Hematopoietic multipotent progenitor cell treated with erythropoietin and hydrocortisone succinate and interleukin-3 and kit ligand, for 6 days (in vitro differentiated cells): ENCODE measurements at regions not wholly inside any gene's neighbourhood (a gene's known extent, or its start where the extent isn't known, plus 50 kb on each side); places are given as distances from the start of the nearest gene placed in this dataset.
"Not testable (repeated sequence)": the region's sequence is repeated elsewhere in the genome, so short reads cannot be mapped to it uniquely, and the experiment has no call there.

Experiments used
- DNase-seq: peaks from one replicate; pipeline ENCODE4 v3.0.0-alpha.2; 2015

DNA sequence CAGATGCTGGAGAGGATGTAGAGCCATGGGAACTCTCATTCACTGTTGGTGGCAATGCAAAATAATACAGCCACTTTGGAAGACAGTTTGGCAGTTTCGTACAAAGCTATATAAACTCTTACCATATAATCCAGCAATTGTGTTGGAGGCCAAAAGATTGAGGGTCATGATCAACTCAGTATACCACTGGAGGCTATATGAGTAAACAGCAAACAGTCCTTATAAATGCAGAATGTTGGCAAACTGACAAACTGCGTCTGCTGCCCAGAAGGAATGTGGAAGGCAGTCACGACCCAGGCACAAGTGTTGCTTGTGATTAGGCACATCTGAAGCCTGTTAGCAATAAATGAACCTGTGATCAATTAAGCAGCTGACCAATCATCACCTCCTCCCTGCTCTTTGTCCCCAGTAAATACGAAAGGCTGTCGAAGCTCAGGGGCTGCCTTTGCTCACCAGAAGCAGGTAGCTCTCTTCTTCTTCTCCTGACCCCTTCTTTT, 98.1 kb upstream of the SPOPL start:
- DNase-seq = no peak

DNA sequence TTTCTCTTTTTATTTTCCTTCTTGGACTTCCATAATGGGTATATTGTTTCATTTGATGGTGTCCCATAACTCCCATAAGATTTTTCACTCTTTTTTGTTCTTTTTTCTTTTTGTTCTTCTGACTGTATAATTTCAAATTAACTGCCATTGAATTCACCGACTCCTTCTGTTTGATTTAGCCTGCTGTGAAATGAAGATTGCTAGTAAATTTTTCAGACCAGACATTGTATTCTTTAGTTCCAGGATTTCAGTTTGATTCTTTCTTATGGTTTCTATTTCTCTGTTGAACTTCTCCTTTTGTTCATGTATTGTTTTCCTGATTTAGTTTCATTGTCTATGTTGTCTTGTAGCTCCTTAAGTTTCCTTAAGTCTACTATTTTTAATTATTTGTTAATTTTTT, 87.6 kb upstream of the SPOPL start:
- DNase-seq = no peak

DNA sequence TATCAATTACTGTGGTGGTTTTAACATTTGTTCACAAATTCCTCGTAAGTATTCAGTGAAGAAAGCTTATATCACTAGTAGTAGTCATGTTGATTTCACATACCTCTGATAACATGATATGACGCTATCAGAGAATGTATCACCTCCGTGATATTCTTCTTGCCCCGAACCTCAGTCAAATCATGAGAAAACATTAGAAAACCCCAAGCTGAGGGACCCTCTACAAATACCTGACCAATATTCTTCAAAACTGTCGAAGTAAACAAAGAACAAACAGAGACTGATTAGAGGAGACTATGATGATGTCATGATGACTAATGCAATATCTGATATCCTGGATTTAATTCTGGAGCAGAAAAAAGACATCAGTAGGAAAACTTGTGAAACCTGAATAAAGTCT, 85.6 kb upstream of the SPOPL start:
- DNase-seq = no peak

DNA sequence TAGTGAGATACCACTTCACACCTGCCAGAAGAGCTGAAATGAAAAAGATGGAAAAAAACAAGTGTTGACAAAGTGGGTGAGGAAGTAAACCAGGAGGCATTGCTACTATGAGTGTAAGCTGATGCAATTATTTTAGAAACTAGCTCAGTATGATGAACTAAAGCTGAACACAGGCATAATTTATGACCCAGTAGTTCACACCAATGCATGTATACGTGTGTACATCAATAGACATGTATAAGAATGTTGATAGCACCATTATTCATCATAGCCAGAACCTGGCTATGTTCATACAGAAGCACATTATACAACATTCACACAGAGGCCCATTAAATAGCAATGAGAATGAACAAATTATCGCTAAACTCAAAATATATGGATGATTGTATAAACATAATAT, 83.1 kb upstream of the SPOPL start:
- no peak for DNase-seq

DNA sequence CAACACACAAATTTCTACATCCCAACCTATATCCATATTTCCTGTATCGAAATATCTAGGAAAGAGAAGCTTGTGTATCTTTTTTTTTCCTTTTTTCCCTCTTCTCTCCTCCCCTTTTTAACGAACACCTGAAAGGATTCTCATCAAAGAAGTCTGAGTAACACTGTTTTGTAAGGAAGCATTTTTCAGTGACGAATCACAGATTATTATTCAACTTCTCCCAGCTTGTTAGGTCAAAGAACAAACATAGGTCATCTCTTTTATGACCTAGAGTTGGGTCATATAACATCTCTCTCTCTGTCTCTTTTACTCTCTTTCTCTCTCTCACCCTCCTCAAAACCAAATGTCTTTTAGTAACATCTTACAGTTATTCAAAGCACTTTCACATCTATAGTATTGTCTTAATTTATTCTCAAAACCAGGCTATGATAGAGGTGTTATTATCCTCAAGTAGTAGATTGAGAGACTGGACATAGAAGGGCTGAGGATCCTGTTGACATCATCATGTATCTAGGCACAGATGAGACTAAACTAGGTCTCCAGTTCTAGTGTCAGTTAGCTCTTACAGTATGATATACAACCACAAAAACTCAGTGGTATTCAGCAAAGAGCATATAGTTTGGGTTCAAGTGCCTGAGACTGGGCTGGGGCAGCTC, 80.1 kb upstream of the SPOPL start:
- no peak for DNase-seq

DNA sequence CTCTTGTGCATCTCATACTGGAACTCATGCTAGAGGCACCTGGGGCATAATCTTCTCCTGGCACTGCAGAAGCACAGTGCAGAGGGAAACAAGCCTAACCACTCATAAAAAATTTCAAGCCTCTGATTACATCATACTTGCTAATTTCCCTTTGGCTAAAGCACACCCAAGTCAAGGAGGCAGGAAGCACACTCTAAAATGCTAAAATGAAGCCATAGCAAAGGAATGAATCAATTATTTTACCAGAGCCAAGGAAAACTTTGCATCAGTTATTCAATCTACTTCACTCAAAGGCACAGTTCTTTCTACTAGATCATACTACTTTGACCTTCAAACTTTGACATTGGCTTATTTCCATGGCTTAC, 79.6 kb upstream of the SPOPL start:
- DNase-seq = no peak

DNA sequence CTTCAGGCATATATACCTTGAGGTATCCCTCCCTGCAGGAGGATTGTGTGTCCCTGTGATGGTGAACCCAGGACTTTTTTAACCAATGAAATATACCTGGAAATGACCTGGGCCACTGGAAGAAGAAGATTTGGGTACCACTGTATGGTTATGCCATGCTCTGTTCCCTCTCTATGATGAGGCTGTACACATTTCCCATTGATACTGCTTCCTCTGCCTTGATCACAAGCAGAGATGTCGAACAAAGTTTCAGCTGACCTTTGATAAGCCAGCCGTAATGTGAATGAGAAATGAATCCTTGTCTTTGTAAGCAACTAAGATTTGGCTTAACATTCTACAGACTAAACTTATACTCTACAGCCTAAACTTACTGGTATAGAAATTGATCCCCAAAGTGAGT, 78.4 kb upstream of the SPOPL start:
- DNase-seq = no peak

DNA sequence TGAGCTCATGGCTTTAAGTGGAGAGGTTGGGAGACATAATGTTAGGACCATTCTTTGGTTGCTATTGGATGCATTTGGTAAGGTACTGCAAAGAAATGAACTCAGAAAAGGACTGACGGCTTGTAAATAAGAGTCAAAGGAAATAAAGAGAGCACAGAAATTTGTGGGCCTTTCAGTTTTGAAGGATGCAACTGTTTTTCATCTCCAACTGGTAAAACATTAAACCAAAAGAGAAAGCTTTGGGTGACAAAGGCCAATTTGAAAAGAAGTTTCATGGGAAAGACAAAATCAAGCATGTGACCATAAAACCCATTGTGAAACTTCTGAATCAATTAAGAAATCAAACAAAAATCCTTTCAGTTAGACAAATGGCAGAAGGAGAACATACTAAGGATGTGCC, 77.8 kb upstream of the SPOPL start:
- DNase-seq = no peak

DNA sequence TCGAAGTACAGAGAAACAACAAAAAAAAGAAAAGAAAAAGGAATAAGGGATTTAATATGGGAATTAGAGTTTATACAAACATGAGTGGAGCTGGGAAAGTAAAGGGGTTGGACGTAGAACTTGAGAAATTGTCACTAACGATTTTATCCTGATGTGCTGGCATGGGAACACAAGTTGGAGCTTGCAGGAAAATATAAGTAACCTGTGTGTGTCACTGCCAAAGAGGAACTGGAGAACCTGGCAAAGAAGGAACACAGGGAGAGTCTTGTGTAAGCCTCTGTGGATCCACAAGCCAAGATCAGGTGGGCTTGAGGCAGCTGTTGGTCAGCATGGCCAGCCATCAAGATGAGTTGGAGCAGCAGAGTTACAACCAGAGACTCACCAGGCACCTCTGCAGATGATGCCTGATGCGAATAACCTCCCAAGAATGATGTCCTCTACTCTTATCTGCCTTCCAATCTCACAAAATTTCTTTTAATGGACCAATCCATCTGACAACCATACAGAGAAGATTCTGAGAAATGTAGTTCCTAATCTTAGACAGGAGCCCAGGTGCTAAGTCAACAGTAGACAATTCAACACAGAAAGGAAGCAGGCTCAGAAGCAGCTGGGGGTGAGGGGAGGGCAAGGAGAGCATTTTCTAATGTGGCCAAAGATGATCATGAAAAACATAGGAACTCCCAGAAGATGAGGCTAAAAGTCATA, 77.0 kb upstream of the SPOPL start:
- DNase-seq = no peak

DNA sequence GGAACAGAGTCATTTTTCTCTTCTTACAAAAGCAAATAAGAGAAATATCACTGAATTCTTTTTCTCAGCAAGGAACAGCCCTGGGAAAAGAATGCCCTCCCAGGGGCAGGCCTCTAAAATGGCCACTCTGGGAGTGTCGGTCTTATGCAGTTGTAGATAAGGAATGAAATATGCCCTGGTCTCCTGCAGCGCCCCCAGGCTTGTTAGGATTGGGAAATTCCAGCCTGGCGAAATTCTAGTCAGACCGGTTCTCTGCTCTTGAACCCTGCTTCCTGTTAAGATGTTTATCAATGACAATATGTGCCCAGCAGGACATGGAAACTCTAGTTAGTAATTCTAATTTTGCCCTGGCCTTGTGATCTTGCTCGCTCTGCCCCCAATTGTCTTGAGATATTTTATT, 75.5 kb upstream of the SPOPL start:
- not testable (repeated sequence) for DNase-seq

DNA sequence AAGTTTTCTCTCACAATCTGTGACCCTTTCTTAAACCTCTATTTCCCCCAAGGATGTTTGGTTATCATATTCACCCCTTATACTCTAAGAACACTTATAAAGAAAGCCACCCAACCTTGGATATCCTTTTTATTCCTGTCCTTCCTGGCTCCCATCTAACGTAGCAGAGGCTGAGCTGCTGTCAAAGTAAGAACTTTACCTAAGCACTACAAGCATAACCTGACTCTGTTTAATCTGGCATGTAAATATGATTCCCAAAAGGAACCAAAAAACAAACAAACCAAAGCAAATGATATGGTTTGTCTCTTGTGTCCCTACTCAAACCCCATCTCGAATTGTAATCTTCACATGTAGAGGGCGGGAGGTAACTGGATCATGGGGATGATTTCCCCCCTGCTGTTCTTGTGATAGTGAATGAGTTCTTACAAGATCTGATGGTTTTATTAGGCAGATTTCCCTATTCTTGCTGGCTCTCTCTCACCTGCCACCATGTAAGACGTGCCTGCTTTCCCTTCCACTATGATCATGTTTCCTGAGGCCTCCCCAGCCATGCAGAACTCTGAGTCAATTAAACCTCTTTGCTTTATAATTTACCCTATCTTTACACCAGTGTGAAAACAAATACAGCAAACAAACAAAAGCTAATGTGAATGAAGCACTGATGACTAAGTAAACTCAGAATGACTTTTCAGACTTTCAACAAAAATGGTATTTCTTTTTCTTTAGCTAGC, 72.7 kb upstream of the SPOPL start:
- no peak for DNase-seq

DNA sequence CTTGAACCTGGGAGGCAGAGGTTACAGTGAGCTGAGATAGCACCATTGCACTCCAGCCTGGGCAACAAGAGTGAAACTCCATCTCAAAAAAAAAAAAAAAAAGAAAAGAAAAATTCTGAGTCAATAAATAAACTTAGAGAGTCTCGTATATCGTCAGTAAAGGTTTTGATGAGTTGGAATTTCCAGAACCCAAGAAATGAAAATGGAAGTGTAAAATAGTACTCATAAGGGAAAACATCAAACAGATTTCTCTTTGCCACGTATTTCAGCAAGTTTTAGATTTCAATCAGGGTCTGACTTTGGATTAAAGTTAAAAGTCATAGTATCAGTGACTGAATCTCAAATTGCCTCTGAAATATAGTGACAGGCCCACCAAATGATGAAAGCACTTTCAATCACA, 71.4 kb upstream of the SPOPL start:
- no peak for DNase-seq

DNA sequence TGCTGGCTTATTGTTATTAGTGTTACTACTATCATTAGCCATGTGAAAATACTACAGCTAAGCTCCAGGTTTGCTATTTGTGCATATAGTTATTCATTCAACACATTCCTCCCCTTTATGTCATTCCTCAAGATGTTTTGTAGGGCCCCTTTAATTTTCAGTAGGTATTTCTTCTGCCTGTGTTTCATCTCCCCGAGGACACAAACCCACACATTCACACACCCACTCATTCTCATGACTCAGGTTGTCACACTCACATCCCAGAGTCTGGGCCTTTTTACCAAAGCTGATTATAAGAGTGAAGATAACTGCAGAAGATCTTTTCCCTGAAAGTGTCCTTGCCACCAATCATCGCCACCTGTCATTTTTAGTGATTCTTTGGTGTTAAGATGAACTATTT, 68.6 kb upstream of the SPOPL start:
- no peak for DNase-seq

DNA sequence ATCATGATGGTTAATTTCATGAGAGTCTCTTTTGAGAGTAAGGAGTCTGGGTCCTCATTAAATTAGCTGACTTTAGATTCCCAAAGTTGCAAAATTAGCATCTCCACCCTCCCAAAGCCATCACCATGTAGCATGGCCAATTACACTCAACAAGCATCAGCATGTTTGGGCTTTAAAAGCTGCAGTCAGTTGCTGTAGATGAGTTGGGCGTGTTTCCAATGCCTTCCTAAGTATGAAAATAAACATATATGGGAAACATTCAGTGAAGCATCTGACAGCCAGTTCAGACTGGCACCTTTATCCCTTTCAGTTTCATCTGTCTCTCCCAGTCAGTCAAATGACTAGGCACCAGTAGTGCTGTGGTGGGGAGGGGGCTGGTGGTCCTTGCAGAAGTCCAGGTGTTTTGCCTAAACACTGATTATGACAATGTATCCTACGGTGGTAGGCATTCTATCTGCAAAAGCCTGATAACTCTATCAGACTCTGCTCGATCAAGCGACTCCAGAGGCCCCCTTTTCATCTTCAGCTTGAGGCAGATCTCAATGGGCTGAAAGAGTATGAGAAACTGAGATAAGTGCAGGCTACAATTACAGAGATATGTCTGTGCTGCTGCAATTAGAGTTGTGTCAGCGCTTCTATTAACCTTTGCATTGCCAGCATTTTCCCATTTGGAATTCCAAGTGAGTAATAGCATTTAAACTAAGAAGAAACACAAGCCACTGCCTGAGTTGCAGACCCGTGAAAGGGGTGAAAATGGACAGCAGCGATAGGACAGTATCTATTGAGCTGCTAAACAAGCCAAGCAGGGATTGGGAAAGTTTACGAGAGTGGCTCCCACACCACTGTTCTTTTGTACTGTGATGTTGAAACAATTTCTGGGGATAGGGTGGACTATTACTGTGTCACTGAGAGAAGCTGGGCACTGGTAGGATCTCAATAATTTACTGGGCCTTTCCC, 67.3 kb upstream of the SPOPL start:
- DNase-seq = peak; percentile 77

DNA sequence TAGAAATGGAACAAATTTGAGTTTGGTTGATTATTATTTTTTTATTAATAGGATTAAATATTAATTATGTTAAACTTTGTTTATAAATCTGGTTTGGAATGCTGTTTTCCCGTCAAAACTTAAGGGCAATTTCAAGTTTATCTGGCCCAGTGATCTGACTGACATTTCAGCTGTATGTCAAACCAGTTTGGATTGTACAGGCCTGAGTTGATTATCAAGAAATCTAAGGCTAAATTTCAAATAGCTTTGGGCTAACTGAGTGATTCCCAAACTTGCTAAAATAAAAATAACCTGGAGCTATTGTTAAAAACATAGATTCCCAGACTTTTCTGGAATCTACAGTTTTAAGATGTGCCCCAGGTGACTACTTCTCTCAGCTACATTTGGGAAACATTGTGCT, 65.9 kb upstream of the SPOPL start:
- DNase-seq = no peak

DNA sequence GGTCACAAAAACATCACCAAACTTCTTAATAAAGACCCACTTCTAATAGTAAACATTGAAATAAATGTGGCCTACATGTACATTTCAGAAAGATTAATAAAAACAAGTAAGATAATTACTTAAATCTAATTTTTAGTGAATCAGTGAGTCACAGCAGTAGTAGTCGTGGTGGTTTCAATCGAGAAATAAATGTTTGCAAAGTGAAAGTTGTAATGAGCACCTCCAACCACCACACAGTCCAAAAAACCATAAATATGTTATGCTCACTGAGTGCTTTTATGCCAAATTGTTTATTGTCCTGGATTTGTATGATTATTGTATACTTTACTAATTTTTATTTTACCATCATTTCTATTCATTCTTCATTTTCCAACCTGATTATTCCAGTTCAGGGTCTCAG, 61.8 kb upstream of the SPOPL start:
- no peak for DNase-seq

DNA sequence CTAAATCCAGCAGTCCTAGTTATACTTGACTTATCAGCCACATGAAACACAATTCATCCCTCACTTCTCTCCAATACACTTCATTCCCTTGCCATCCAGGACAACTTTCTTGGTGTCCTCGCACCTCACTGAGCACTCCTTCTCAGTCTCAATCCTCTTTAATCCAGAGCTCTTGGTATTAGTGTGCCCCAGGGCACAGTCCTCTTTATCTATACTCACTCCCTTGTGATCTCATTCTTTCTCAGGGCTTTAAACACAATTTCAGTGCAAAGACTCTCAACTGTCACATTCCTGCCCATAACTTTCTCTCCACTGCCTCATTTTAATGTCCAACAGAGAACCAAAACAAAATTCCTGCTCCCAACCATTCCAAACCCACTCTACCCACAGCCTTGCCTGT, 60.8 kb upstream of the SPOPL start:
- no peak for DNase-seq

DNA sequence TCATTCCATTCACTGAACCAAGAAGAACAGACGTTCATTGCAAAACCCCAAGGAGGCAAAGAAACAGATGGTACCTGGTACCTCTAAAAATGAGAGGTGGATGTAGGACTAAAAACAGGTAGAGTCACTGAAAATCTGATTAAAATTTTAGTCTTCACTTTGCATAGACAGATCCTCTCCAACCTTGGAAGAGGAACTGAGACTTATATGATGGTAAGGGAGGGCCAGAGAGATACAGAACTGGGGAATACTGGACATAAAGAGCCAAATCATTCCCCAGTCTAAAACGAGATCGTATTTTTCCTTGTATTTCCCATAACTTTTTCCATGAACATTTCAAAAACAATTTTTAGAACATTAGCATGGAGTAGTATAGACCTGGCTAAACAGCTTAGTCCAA, 59.7 kb upstream of the SPOPL start:
- DNase-seq = no peak

DNA sequence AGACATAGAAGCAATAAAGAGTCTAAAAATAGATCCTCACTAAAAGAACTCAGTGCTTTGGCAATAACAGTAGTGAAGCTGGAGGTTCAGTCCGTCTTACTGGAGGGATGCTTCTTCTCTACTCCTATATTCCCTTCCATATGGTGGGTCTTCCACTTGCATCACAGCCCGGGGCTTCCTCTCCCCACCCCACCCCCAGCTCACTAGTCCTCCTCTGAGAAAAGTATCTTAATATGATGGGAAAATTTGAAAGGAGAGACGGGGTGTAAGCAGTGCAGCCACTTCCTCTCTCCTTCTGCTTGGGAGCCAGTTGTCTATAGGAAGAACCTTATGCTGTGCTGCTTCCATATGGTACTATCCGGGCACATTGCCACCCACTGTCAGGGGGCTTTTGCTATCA, 57.2 kb upstream of the SPOPL start:
- no peak for DNase-seq

DNA sequence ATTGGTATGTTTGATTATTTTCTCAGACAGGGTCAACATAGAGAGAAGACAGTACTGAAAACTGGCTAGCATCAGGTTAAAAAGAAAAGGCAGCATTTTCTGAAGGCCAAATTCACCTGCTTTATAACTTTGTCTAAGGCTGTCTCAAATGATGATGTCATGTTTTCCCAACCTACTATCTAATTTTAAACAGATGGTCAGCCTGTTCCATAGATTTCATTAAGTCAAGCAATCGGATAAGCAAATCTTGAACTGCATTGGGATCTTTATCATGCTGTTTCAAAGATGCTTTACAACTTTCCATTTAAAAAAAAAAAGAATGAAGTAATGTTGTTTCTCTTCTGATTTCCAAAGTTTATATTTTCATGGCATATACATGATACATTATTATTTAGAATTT, 56.3 kb upstream of the SPOPL start:
- DNase-seq = no peak

DNA sequence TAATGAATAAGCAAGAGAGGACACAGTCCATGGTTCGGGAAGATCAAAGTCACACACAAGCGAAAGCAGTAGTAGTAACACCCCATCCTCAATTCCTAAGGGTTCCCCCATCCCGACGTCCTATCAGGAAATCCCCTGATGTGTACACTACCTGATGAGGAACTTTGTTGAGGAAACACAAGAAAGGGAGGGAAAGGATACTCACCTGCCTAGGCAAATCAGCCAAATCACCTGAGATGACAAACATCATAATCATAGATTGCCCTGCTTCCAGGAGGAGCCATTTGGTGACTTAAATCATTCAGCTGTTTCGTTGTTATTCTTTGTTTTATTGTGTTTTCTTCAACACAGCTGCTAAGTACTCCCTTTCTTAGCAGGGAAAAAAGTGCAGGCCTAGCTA, 55.5 kb upstream of the SPOPL start:
- no peak for DNase-seq

DNA sequence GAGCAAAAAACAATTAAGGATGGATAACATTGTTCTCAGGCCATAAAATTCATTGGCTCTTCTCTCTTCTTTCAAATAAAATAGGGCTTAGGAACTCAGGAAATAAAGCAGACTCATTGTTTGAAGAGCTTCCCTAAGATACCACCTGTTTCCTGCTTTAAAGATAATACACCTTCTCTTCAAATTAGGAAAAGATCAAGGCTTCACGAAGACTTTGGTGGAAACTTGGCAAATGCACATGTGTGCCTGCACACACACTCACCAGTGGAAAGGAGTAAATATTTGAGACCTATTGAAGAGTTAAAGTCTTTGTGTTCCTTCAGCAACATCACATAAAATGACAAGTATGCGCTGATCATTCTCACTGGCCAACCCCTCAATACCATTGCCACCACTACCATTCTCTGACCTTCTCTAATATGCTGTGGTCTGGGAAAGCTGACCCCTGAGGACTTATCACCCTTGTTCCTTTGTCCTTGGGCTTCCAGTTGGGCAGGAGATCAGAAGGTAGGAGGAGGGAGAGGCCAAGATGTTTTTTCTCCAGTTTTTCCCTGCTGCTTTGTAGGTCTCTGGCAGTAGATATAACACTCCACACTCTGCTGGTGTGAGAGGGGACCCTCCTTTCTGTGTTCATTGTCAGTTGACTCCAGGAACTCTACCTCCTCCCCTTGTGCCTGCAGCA, 53.5 kb upstream of the SPOPL start:
- DNase-seq = no peak
